SU-DHL-6 (cell line): ENCODE measurements at regions not wholly inside any gene's neighbourhood (a gene's known extent, or its start where the extent isn't known, plus 50 kb on each side); places are given as distances from the start of the nearest gene placed in this dataset.

Source experiments
- EZH2phosphoT487 ChIP-seq: fragments of 200-600 bp; sonication (generic), shearing (Covaris generic); conservative IDR thresholded peaks from 2 replicates; pipeline ENCODE4 v1.6.1; 2018; ENCODE audit warnings: mild to moderate bottlenecking, antibody characterized with exemption, low read length, moderate library complexity, mixed read lengths
- TF ChIP-seq, protein P1 (sequence below): fragments of 200-600 bp; sonication (generic); IDR thresholded peaks from one replicate; pipeline ENCODE4 v1.5.1; 2017; ENCODE audit warnings: antibody characterized with exemption, mild to moderate bottlenecking, low read length, moderate library complexity; ENCODE audit not compliant: insufficient read depth, poor library complexity, severe bottlenecking

DNA sequence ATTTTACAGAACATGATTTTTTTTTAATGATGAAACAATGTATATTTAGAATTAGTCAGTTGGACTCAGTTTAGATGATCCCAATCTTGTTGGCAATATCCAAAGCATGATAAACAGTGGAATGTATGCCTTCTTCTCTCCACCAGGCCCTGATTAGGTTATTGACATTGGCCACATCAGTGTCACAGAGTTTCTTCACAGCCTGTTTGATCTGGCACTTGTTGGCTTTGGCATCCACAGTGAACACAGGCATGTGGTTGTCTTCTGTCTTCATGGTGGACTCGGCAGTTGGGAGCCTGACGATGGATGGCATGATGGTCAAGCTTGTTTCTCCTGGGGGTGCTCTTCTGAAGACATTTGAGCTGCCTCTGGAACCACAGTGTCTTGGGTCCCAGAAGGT lies 317.5 kb downstream of the PMP22 start:
- TF ChIP-seq, protein P1, sequence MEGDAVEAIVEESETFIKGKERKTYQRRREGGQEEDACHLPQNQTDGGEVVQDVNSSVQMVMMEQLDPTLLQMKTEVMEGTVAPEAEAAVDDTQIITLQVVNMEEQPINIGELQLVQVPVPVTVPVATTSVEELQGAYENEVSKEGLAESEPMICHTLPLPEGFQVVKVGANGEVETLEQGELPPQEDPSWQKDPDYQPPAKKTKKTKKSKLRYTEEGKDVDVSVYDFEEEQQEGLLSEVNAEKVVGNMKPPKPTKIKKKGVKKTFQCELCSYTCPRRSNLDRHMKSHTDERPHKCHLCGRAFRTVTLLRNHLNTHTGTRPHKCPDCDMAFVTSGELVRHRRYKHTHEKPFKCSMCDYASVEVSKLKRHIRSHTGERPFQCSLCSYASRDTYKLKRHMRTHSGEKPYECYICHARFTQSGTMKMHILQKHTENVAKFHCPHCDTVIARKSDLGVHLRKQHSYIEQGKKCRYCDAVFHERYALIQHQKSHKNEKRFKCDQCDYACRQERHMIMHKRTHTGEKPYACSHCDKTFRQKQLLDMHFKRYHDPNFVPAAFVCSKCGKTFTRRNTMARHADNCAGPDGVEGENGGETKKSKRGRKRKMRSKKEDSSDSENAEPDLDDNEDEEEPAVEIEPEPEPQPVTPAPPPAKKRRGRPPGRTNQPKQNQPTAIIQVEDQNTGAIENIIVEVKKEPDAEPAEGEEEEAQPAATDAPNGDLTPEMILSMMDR: no peak
- TF ChIP-seq EZH2phosphoT487: no peak
